NCI-H1105 treated with DMSO at 0.1 percent for 48 hours (cell line): ENCODE measurements at regions not wholly inside any gene's neighbourhood (a gene's known extent, or its start where the extent isn't known, plus 50 kb on each side); places are given as distances from the start of the nearest gene placed in this dataset.
A peak's percentile ranks its signal among the peaks of the same experiment; 100 is the strongest.

Experiments
- DNase-seq: peaks from one replicate; lab custom pipeline; 2025; lab: John Stamatoyannopoulos, UW

- no peak for DNase-seq
Observed at GRCh38 chr5:73291873-73292272, 118.9 kb downstream of the TMEM174 start.

GRCh38 chr5:73290242-73290641 is 117.2 kb downstream of the TMEM174 start:
- no peak for DNase-seq

- no peak for DNase-seq
Observed at GRCh38 chr5:73288803-73289720, 116.1 kb downstream of the TMEM174 start.

- no peak for DNase-seq
Observed at GRCh38 chr5:73286896-73287295, 113.9 kb downstream of the TMEM174 start.

DNA sequence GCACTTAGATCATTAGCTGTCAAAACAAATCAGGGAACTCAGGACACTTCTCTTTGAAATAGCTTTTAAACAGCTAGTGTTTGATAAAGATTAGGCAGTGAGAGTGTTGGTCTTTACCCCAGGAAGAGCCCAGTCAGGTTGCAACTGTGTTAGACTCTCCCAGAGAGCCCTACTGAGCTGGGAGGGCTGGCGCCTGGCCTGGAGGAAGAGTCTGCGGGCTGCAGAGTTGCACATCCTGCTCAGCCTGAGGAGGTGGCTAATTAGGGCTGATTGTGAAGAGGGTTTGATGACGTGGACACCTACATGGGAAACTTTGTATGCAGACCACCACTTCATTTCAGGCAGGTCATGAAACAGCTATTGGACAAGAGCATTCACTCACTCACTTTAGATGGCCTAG is 112.0 kb downstream of the TMEM174 start:
- DNase-seq: no peak

DNA sequence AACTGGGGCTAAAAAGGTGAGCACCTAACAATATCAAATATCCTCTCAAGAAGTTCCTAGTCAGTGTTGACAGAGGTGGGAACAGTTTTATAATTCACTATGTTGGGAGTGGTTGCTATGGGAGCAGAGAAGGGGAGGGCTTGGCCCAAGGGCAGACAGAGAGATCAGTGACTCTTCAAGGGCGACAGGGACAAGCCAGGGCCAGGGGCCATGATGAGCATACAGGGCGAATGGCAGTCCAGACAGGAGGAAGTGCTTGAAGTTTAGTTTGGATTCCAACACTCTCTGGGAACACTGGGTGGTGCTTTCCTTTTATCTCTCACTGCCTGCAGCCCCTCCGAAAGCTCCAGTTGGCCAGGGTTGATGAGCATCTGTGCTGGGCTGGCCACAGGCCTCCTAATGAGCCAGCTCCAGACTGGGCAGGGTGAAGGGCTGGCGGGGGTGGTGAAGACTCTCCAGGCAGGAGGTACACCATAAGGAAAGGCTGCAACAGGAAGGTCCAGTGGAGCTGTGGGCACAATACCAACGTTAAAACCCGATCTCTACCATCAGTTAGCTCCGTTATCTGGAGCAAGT is 111.3 kb downstream of the TMEM174 start:
- no peak for DNase-seq

- DNase-seq: peak; percentile 51
Observed at GRCh38 chr5:73282923-73283322, 109.9 kb downstream of the TMEM174 start.

DNA sequence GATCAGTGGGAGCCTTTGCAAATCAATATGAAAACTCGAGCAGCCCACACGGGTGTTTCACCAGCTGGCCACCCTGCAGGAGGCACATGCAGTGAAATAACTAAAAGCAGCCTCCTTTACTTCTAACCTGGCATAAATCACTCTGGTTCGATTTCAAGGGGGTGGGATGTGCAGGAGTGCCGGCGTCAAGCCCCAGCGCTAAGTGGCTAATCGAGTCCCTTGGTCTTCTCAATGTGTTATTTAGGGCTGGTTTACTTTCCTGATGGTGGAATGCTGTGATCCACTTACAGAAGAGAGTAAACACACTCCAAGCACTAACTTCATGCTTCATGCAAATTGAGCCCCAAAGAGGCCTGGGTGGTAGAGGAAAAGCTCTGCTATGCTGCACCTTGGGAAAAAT is 109.4 kb downstream of the TMEM174 start:
- peak; percentile 76 for DNase-seq

GRCh38 chr5:73280821-73281746 is 108.1 kb downstream of the TMEM174 start:
- DNase-seq: peak; percentile 86

- DNase-seq: no peak
Observed at GRCh38 chr5:73280386-73280785, 107.4 kb downstream of the TMEM174 start.

DNA sequence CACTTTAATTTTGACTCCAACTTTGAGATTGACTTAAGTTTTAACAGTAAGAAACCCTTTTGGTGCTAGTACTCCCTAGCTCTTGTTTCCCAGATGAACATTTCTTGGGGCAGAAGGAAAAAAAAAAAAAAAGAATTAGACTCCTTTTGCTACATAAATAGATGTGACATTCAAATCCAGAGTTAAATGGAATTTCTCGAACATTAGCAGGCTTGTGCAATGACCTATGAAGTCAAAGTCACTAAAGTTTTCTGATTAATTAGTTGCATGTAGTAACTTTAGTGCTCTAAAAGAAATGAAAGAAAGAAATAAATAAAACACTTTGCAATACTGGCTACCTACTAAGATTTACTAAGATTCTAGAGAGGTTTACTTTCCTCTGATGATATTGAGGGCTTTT is 106.8 kb downstream of the TMEM174 start:
- no peak for DNase-seq

- DNase-seq: peak; percentile 76
Observed at GRCh38 chr5:73278693-73279092, 105.7 kb downstream of the TMEM174 start.

- DNase-seq: no peak
Observed at GRCh38 chr5:73274881-73275663, 102.1 kb downstream of the TMEM174 start.

GRCh38 chr5:73274121-73274520 is 101.1 kb downstream of the TMEM174 start:
- DNase-seq: no peak

GRCh38 chr5:73273379-73274050 is 100.5 kb downstream of the TMEM174 start:
- DNase-seq: no peak

DNA sequence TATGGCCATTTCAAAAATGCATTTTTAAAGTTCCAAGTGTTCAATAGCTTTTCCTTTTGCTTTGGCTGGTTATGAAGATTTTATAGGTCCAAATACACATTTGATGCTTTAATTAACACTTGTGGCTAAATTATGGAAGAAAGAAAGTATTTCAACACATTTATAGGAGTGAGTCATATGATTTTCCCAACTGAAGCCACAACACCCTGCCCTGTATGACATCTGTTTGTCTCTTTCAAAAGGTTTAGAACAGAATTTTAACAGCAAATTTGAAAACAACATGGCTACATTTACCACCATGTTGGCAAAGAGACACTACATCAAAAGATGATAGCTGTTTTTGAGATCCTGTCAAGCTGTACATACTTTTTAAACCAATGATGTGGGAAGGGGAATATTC is 99.4 kb downstream of the TMEM174 start:
- DNase-seq: no peak

- DNase-seq: no peak
Observed at GRCh38 chr5:73268826-73269225, 95.8 kb downstream of the TMEM174 start.

- no peak for DNase-seq
Observed at GRCh38 chr5:73267766-73268435, 94.9 kb downstream of the TMEM174 start.

- no peak for DNase-seq
Observed at GRCh38 chr5:73266925-73267765, 94.2 kb downstream of the TMEM174 start.
